ENCODE measurements at regions not wholly inside any gene's neighbourhood (a gene's known extent, or its start where the extent isn't known, plus 50 kb on each side); places are given as distances from the start of the nearest gene placed in this dataset.

DNA sequence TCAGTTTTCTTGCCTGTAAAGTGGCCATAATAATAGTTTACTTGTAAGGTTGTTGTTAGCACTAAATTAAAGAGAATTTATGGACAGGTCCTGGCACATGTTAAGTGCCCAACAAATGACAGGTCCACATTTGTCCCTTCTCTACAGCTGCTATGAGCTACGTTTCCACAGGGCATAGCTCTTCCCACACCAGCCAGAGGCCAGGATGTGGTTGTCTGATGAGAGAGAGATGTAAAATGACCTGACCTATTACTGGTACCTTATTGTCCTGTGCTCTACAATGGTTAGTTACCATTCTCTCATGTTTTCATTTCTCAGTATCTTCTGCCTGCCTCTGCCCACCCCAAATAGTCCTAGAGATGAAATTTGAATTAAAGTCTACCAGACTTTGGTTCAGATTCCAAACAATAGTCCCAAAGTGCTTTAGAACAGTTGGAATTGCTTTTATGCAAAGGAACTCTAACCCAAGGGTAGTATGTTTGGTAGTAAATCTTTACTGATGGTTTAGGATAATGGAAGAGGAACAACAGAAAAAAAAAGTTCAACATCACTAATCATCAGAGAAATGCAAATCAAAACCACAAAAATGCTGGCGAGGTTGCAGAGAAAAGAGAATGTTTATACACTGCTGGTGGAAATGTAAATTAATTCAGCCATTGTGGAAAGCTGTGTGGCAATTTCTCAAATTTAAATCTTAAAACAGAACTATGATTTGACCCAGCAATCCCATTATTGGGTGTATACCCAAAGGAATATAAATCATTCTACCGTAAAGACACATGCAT, 57.1 kb upstream of the ANKFN1 start:
- no peak for DNase-seq (ENCODE audit: low read depth in 2 of 2)

DNA sequence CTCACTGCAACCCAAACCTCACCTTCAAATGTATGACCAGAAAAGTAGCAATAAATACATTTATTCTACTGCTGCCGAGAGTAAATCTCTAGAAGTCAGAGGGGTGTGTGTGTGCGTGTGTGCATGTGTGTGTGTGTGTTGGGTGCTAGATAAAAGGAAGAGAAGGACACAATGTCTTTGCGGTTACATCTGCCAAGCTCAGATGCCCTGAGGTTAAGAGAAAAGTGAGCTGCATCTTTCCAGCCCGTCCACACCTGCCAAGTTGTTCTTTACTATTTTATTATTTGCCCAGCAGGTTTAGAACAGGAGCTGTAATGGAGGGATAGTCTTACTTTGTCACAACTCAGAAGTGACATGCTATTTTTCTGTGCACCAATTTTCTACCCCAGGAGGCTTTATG, 54.5 kb upstream of the ANKFN1 start:
- DNase-seq (ENCODE audit: low read depth in 2 of 2), result no peak

DNA sequence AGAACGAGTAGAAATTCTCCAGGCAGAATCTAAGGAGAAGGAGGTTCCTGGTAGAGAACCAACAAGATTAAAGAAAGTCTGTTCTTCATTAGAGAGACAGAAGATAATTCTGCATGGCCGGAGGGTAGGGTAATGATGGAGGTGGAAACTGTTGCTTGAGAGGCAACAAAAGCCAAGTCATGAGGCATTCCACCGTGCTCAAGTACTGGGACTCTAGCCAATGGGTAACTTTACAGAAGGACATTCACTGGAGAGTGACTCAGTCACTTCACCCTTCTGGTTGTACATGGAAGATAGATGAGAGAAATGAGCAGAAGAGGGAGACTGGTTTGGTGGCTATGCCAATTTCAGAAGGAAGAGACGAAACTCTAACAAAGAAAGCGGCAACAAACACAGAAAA, 53.6 kb upstream of the ANKFN1 start:
- no peak for DNase-seq (ENCODE audit: low read depth in 2 of 2)
